ENCODE measurements at regions not wholly inside any gene's neighbourhood (a gene's known extent, or its start where the extent isn't known, plus 50 kb on each side); places are given as distances from the start of the nearest gene placed in this dataset.

- no peak for ATAC-seq (ENCODE audit: low read depth)
- Histone ChIP-seq H3K4me1 (ENCODE audit: control insufficient read depth in 2 of 2, insufficient read depth in 2 of 2, low read length in 2 of 2) (no peaks in the 10 kb centered on the region), H3K27ac (ENCODE audit: low read length in 2 of 2) (no peak overlapping the region), H2AFZ (ENCODE audit: insufficient read depth, low read depth, low read length, poor library complexity, severe bottlenecking) (no peak overlapping the region), H3K27me3 (replicated peaks in 1 of 4; ENCODE audit: control extremely low read depth in 1 of 4, control insufficient read depth in 3 of 4, insufficient read depth in 4 of 4, low read length in 3 of 4) (no peaks in the 10 kb centered on the region), H3K4me3 (ENCODE audit: control extremely low read depth in 1 of 5, extremely low read depth in 1 of 5, insufficient read depth in 1 of 5, low read depth in 2 of 5, low read length in 4 of 5) (no peak overlapping the region), H3K36me3 (replicated peaks in 1 of 2; ENCODE audit: control extremely low read depth in 1 of 2, control insufficient read depth in 1 of 2, extremely low read depth in 1 of 2, insufficient read depth in 2 of 2, low read length in 1 of 2) (no peaks in the 10 kb centered on the region), H3K79me2 (ENCODE audit: control insufficient read depth, insufficient read depth, low read length) (no peaks in the 10 kb centered on the region), H3K9me3 (ENCODE audit: control extremely low read depth in 1 of 3, control insufficient read depth in 2 of 3, insufficient read depth in 1 of 3, low read length in 2 of 3) (no peaks in the 10 kb centered on the region), H3K9ac (ENCODE audit: low read length) (no peak overlapping the region), H4K20me1 (ENCODE audit: control insufficient read depth, insufficient read depth, low read length, poor library complexity, severe bottlenecking) (no peaks in the 10 kb centered on the region), H3K4me2 (replicated peaks; ENCODE audit: low read depth, low read length, poor library complexity, severe bottlenecking) (no peak overlapping the region)
- TF ChIP-seq, protein P1, sequence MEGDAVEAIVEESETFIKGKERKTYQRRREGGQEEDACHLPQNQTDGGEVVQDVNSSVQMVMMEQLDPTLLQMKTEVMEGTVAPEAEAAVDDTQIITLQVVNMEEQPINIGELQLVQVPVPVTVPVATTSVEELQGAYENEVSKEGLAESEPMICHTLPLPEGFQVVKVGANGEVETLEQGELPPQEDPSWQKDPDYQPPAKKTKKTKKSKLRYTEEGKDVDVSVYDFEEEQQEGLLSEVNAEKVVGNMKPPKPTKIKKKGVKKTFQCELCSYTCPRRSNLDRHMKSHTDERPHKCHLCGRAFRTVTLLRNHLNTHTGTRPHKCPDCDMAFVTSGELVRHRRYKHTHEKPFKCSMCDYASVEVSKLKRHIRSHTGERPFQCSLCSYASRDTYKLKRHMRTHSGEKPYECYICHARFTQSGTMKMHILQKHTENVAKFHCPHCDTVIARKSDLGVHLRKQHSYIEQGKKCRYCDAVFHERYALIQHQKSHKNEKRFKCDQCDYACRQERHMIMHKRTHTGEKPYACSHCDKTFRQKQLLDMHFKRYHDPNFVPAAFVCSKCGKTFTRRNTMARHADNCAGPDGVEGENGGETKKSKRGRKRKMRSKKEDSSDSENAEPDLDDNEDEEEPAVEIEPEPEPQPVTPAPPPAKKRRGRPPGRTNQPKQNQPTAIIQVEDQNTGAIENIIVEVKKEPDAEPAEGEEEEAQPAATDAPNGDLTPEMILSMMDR (IDR thresholded peaks at IDR 0.05), result no peak
- Mint-ChIP-seq H3K27me3 (no peaks in the 10 kb centered on the region), H3K27ac (no peak overlapping the region), H3K4me3 (no peak overlapping the region), H3K4me1 (no peaks in the 10 kb centered on the region), H3K9me3 (ENCODE audit: insufficient read depth) (no peaks in the 10 kb centered on the region)
- 74% methylated on average over 6 of the region's 7 CpGs for WGBS (ENCODE audit: insufficient coverage)
- intact Hi-C loops (cut with micrococcal nuclease), result no loop called here
- ChIA-PET CTCF (no interaction called here), POLR2A (no interaction called here)
- no peak for DNase-seq
Measured at GRCh38 chr3:181793006-181793405, 81.3 kb downstream of the SOX2 start.

DNA sequence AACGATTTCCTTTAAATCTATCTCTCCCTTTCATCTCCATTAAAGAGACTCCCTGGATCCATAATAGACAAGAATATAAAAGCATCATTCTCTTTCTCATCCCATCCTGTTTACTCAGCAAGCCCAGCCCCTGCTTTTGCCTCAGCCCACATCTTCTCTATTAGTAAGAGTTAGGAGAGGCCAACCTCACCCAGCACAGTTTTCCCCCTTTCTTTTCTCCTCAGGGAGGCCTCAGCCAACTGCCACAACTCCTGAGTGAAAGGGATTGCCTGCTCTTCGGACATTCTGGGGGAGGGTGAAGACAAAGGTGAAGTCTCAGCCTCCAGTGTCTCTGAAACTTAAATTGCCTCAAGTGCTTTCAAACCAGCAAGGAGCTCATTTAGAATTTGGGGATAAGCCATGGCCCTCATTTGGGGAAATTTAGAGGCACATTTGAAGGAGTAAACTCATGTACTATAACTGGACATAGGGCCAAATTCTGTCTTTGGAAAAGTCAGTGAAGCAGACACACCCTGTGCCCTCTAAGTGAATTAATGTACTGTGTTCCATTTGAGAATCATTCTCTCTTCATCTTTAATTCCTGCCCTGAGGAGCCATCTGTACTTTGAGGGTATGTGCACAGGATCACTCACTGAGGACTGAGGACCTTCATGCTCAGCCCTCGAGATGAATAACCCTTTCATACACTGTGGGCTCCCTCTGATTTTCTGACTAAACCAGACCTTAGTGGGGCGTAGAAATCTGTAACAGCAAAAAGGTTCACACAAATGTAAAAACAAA is 82.5 kb downstream of the SOX2 start:
- POLR2A ChIA-PET, result no interaction called here
- Histone ChIP-seq H3K27me3 (replicated peaks in 1 of 4; ENCODE audit: control extremely low read depth in 1 of 4, control insufficient read depth in 3 of 4, insufficient read depth in 4 of 4, low read length in 3 of 4) (no peaks in the 10 kb centered on the region), H2AFZ (ENCODE audit: insufficient read depth, low read depth, low read length, poor library complexity, severe bottlenecking) (no peak overlapping the region), H3K36me3 (replicated peaks in 1 of 2; ENCODE audit: control extremely low read depth in 1 of 2, control insufficient read depth in 1 of 2, extremely low read depth in 1 of 2, insufficient read depth in 2 of 2, low read length in 1 of 2) (no peaks in the 10 kb centered on the region), H4K20me1 (ENCODE audit: control insufficient read depth, insufficient read depth, low read length, poor library complexity, severe bottlenecking) (no peaks in the 10 kb centered on the region), H3K79me2 (ENCODE audit: control insufficient read depth, insufficient read depth, low read length) (no peaks in the 10 kb centered on the region), H3K4me3 (ENCODE audit: control extremely low read depth in 1 of 5, extremely low read depth in 1 of 5, insufficient read depth in 1 of 5, low read depth in 2 of 5, low read length in 4 of 5) (no peak overlapping the region), H3K9ac (ENCODE audit: low read length) (no peak overlapping the region), H3K4me1 (ENCODE audit: control insufficient read depth in 2 of 2, insufficient read depth in 2 of 2, low read length in 2 of 2) (no peaks in the 10 kb centered on the region), H3K27ac (ENCODE audit: low read length in 2 of 2) (no peak overlapping the region), H3K9me3 (ENCODE audit: control extremely low read depth in 1 of 3, control insufficient read depth in 2 of 3, insufficient read depth in 1 of 3, low read length in 2 of 3) (no peaks in the 10 kb centered on the region), H3K4me2 (replicated peaks; ENCODE audit: low read depth, low read length, poor library complexity, severe bottlenecking) (no peak overlapping the region)
- intact Hi-C loops (cut with micrococcal nuclease), result no loop called here
- no peak for TF ChIP-seq EZH2 (IDR thresholded peaks at IDR 0.05; ENCODE audit: borderline replicate concordance, insufficient read depth, low read depth, low read length, poor library complexity, severe bottlenecking)
- TF ChIP-seq, protein P1 (IDR thresholded peaks at IDR 0.05), result no peak
- ATAC-seq (ENCODE audit: low read depth), result no peak
- H3K27ac Mint-ChIP-seq, result no peak overlapping the region
- no peak overlapping the region for H3K4me3 Mint-ChIP-seq
- DNase-seq, result no peak
- H3K4me1 Mint-ChIP-seq, result no peaks in the 10 kb centered on the region
- no peaks in the 10 kb centered on the region for H3K9me3 Mint-ChIP-seq (ENCODE audit: insufficient read depth)
- H3K27me3 Mint-ChIP-seq, result no peaks in the 10 kb centered on the region
- CTCF ChIA-PET, result no interaction called here
- WGBS (ENCODE audit: insufficient coverage), result 94% methylated on average over 2 of the region's 4 CpGs
